Ovary (tissue), 3 donors: ENCODE measurements at regions not wholly inside any gene's neighbourhood (a gene's known extent, or its start where the extent isn't known, plus 50 kb on each side); places are given as distances from the start of the nearest gene placed in this dataset.

ENCODE experiments used
- POLR2A ChIP-seq: fragments of 450-650 bp; IDR thresholded peaks from one replicate; pipeline ENCODE4 v1.6.1; 2017; ENCODE audit warnings: antibody characterized with exemption, mild to moderate bottlenecking, moderate library complexity
- TF ChIP-seq, protein P1 (sequence below), 3 donors: fragments of 450-650 bp in 2 of 3; fragments of 200-600 bp in 1 of 3; IDR thresholded peaks; one replicate each; pipeline versions ENCODE4 v1.5.1 to v1.8.0; 2016 to 2022; ENCODE audit warnings: antibody characterized with exemption in 3 of 3, mild to moderate bottlenecking in 1 of 3
- donor health status: DM: no; HTN: no; CAD: no.

DNA sequence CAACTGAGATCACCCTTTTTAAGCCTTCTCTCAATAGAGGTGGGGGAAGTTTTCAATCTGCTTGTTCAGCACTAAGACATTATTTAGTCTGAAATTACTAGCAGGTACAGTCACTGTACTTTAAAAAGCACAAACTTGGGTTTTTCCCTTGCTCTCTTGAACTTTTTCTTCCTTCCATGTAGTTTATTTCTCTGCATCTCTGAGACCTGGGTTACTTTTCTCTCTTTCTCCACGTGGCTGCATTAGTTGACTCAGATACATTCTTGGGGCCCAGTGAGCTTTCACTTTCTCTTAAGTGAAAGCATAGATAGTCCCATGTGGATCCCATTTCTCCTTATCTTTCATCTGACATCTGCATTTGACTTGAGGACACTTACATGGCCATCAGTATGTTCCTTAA, 433.9 kb upstream of the MAP3K7 start:
- no peak for TF ChIP-seq POLR2A
- TF ChIP-seq, protein P1, sequence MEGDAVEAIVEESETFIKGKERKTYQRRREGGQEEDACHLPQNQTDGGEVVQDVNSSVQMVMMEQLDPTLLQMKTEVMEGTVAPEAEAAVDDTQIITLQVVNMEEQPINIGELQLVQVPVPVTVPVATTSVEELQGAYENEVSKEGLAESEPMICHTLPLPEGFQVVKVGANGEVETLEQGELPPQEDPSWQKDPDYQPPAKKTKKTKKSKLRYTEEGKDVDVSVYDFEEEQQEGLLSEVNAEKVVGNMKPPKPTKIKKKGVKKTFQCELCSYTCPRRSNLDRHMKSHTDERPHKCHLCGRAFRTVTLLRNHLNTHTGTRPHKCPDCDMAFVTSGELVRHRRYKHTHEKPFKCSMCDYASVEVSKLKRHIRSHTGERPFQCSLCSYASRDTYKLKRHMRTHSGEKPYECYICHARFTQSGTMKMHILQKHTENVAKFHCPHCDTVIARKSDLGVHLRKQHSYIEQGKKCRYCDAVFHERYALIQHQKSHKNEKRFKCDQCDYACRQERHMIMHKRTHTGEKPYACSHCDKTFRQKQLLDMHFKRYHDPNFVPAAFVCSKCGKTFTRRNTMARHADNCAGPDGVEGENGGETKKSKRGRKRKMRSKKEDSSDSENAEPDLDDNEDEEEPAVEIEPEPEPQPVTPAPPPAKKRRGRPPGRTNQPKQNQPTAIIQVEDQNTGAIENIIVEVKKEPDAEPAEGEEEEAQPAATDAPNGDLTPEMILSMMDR (IDR thresholded peaks at IDR 0.05): no peak
